IPS DF 4.7 (cell line): ENCODE measurements at regions not wholly inside any gene's neighbourhood (a gene's known extent, or its start where the extent isn't known, plus 50 kb on each side); places are given as distances from the start of the nearest gene placed in this dataset.

Experiments
- DNase-seq: peaks from one replicate; pipeline ENCODE4 v3.0.0-alpha.2; 2013; ENCODE audit warnings: low spot score; ENCODE audit errors: extremely low read depth

GRCh38 chr2:120973196-120973595 lies 237.5 kb downstream of the GLI2 start:
- DNase-seq: no peak

- no peak for DNase-seq
Measured at GRCh38 chr2:120974950-120975349, 239.3 kb downstream of the GLI2 start.

GRCh38 chr2:120976501-120977307 lies 241.0 kb downstream of the GLI2 start:
- DNase-seq: no peak

- DNase-seq: no peak
Measured at GRCh38 chr2:120977582-120978358, 242.1 kb downstream of the GLI2 start.

- no peak for DNase-seq
Measured at GRCh38 chr2:120978359-120979050, 242.8 kb downstream of the GLI2 start.

- DNase-seq: no peak
Measured at GRCh38 chr2:120979398-120979797, 243.7 kb downstream of the GLI2 start.

GRCh38 chr2:120979921-120980320 lies 244.3 kb downstream of the GLI2 start:
- no peak for DNase-seq

- no peak for DNase-seq
Measured at GRCh38 chr2:120981443-120981842, 245.8 kb downstream of the GLI2 start.

GRCh38 chr2:120982598-120982997 lies 246.9 kb downstream of the GLI2 start:
- no peak for DNase-seq

- DNase-seq: no peak
Measured at GRCh38 chr2:120983344-120983743, 247.7 kb downstream of the GLI2 start.

GRCh38 chr2:120984046-120984445 lies 248.4 kb downstream of the GLI2 start:
- DNase-seq: no peak

GRCh38 chr2:120984452-120985173 lies 248.9 kb downstream of the GLI2 start:
- DNase-seq: no peak

- no peak for DNase-seq
Measured at GRCh38 chr2:120985174-120985996, 249.7 kb downstream of the GLI2 start.

GRCh38 chr2:120985997-120986651 lies 250.5 kb downstream of the GLI2 start:
- no peak for DNase-seq

GRCh38 chr2:120986898-120987650 lies 251.4 kb downstream of the GLI2 start:
- no peak for DNase-seq

- DNase-seq: no peak
Measured at GRCh38 chr2:120988051-120988699, 252.5 kb downstream of the GLI2 start.

- DNase-seq: no peak
Measured at GRCh38 chr2:120988700-120989511, 253.2 kb downstream of the GLI2 start.
